Middle frontal gyrus (tissue), 1 donor: ENCODE measurements at regions not wholly inside any gene's neighbourhood (a gene's known extent, or its start where the extent isn't known, plus 50 kb on each side); places are given as distances from the start of the nearest gene placed in this dataset.
"Not testable (repeated sequence)": the region's sequence is repeated elsewhere in the genome, so short reads cannot be mapped to it uniquely, and the experiment has no call there.

Source experiments
- DNase-seq: peaks from one replicate; pipeline ENCODE4 v3.0.0-alpha.2; 2015; ENCODE audit warnings: low spot score; ENCODE audit errors: extremely low spot score

DNA sequence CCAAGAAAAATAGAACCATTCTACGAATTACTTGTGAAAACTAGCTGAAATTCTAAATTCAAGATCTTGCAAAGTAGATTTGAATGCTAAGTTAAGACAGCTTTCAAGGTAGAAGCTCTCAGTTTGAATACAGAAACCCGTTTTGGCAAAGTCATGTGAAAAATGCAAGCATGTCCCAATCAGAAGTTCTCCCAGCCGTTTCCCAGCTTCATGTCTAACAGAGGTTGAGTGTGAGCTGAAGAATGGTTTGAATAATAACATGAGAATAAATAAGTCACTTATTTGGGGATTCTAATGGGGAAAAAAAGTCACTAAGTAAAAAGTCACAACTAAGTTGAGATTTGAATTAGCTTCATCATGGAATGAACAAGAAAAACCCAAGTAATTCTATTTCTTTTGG is 152.5 kb upstream of the MAP3K1 start:
- no peak for DNase-seq

DNA sequence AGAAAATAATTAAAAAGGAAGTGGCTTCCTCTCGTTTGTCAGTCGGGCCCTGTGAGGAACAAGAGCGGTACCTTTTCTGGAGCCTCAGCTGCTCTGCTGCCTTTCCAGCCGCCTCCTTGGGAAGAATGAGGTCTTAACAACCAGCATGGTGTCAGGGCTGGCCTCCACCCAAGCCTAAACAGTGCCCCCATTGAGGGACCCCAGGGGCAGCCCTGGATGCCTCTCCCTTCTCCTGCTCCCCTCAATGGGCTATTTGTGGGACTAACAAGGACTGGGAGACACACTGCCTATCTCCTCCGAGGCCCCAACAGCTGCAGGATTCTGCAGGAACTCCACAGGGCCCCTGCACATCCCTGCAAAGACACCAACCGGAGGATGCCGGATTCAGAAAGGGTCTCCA is 155.4 kb upstream of the MAP3K1 start:
- peak; percentile 42 for DNase-seq

DNA sequence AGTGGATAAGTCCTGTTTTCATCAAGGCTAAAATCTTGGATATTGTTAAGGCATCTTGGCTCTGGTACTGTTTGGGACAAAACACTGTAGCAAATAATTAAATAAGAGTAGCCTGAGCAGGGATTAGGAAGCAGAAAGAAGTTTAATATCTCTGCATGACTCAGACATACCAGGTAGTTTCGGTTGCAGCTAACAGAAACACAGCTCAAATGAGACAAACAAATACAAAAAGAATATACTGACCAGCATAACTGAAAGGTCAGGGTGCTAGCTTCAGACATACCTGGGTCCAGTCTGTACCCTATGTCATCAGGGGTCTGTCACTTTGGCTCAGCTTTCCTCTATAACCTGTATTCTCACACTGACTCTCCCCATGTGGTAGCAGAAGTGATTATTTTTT is 156.4 kb upstream of the MAP3K1 start:
- no peak for DNase-seq

DNA sequence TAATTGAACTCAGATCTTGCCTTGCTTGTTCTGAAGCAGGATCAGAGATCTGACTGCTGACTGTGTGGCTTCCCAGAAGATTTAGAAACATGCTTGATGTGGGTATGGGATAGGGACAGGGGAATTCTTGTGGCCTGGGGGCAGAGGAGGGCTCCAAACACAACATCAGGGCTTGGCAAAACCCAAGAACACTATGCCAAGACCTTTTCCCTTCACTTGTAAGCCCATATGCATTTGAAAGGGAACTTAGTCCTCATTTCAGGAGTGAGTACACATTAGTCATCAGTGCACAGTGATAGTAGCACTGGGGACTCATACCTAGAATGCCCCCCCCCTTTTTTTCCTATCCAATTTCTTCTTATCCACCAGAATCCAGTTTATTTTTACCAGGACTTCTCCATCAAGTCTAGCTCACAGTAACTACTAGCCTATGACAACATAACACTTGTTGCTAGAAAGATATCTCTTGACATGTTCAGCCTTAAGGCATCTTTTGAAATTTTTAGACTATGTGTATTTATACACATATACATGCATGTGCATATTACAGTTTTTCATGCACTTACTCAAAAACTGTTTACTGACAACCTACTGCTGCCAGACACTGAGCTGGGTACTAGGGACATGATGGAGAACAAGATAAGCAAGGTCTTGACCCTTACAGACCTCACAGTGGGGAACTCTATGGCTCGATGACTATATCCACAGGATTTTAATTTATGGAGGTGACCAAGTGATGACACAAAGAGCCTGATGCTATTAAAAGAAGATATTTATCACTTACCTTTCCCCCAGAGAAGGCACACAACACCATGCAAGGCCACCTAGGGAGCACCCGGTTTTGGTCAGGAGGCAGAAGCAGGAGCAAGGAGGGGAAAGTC is 158.3 kb upstream of the MAP3K1 start:
- no peak for DNase-seq

DNA sequence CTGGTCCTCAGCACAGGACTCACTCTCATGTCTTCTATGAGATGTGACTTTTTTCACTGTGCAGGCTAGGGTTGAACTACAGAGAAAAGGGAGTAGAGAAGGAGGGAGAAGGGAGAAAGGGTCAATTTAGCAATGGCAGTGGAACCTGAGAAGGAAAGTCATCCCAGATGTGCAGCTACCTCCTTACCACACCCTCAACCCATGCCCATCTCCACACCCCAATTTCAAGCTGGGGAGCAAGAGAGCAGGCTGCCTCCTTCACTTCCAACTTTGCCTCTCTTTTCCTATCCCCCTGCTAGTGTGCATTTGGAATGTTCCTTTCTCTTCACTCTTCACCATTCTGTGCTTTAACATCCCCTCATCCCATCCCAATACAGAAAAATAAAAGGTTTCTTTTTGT is 163.5 kb upstream of the MAP3K1 start:
- no peak for DNase-seq

DNA sequence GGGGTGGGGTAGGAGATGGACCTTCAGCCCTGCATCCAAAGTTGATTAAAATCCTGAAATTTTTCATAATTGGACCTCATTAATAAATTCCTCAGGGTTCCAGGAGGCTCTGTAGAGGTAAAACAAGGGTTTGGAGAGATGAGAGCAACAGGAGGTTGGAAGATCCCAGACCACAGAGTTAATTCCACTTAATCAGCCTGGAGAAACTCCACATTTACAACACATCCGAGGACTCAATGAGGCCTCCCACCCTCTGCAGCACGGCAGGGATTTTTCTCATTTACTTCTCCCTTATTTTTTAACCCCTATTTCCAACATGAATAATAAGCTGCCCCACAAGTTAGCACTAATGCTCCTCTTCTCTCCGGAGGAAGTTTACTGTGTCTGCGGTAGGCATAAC is 165.0 kb upstream of the MAP3K1 start:
- no peak for DNase-seq

DNA sequence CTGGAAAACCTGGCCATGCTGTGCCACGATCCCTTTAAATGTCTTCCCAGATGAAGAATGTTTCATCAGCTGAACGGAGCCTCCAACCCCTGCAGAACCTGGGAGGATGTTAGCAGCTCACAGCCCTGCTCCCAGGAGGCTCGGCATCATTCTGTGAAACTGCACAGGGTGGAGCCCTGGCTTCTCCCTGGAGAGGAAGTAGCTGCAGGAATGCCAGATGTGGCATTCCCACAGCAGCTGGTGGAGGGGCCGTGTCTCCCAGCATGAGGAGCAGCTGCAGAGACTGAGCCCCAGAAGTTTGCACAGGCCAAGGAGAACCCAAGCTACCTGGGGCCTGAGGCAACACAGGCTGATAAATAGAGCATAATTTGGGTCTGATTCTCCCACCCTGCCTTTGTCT is 165.8 kb upstream of the MAP3K1 start:
- no peak for DNase-seq

DNA sequence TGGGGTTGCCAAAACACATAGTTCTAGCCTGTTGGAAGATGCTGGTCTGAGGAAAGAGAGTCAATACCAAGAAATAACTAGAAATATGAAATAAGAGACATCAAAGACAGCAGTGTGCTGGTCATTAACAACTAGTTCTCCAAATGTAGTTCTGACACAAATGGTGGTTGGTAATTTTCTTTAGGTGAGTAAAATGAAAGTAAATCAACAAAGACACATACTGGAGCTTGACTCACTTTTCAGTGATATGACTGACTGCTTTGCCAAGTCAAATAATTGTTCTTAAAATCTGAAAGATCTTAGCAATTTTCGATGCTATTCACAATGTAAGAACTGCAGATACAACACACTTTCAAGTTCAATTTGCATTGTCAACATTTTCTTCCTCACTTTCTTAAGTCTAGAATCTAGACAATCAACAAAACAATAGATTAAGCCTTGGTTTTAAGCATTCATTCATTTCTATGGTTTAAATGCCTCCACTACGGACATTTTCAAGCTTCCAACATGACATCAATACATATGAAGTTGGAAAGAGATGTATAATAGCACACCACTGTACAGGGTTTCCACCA is 166.8 kb upstream of the MAP3K1 start:
- no peak for DNase-seq

DNA sequence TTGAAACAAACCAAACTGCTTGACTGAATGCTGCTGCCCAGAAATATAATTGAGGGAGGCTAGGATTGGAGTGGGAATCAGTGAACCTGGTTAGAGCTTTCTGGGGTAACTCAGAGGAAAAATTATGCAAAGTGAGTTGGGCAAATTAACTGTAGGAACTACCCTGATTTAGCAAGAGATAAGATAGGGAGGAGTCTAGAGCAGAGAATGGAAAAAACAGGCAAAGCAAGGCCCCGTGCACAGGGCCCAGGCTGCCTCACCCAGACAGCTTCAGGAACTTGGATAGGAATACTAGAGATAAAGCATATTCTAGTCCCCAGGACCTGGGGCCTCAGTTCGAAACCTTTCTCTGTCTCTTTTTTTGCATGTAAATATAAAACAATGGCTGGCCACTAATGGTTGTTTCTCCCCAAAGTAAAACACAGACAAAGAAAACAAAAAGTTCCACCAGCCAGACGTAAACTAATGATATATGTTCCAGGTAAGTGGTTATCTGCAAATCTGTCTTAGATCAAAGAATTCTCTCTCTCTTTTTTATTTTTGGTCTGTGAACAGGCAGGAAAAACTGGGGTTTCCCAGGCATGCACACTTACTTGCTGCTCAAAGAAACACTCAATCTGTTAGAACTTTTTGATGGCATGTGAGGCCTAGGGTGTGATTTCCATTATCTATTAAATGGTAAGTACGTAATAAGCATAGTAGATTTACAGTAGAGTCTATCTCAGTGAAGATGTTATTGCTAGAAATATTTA is 168.1 kb upstream of the MAP3K1 start:
- no peak for DNase-seq

DNA sequence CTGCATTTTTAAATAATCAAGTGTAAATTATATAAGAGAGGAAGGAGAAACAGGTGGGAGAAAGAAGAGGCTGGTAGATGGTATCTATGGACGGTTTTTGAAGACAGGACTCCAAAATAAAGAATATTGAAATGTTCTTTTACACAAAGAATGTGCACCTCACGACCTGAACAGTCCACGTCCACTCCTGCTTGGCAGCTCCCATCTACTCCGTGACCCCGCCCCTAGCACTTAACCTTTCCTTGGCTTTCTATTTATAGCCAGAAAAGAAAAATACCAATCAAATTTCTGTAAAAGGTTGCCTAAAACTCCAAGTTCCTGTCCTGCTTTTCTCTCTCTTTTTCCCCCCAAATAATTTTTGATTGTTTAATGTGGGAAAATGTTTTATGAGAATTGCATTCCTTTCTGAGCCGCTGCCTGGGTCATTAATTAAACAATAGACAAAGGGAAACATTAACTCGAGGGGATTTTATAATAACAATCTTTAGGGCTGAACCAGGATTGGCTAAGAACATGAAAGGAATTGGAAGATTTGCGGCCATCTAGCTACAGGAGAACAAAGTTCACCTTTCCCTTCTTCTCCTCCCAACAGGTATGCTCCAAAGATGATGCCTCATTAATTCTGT is 173.6 kb upstream of the MAP3K1 start:
- no peak for DNase-seq

DNA sequence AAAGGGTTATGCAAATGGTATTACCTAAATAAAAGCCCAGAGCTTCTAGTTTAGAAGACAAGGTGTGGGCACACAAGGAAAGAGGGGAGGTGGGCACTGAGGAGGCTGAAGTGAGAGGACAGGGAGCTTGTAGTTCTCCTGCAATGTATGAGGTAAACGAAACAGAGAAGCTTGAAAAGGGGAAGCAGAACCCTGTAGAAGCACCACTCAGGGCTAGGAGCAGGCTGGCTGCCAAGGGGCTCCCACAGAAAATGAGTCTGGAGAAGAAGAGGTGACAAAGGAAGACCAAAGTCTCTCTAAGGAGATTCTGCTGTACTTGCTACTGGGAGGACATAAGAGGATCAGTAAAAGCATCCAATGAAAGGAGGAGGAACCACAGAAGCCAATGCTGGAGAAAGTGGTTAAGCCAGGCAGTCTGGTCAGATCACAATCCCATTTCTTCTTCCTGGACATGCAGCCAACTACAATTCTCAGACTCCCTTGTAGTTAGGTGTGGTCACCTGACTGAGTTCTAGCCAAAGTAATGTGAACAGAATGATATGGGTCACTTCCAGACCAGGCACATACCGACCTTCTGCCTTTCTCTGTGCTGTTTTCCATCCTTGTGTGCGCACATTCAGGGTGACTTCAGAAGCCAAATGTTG is 174.5 kb upstream of the MAP3K1 start:
- no peak for DNase-seq

DNA sequence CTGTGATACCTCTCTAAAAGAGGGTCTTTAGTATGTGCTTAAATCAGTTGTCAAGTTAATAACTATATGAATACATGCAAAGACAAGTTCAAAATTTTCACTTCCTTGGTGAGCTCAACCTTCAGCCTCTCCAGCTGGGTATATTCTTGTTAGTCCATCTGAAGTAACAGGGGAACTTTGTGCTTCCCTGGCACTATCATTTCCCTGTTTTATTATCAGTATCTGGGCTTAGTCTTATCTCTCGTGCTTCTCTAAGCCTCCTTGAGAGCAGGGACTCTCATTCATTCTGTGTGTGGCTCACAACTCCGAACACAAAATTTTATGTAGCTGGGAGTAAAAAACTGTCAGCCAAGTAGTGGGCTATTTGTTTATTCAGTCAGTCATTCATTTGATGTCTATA is 175.9 kb upstream of the MAP3K1 start:
- no peak for DNase-seq

DNA sequence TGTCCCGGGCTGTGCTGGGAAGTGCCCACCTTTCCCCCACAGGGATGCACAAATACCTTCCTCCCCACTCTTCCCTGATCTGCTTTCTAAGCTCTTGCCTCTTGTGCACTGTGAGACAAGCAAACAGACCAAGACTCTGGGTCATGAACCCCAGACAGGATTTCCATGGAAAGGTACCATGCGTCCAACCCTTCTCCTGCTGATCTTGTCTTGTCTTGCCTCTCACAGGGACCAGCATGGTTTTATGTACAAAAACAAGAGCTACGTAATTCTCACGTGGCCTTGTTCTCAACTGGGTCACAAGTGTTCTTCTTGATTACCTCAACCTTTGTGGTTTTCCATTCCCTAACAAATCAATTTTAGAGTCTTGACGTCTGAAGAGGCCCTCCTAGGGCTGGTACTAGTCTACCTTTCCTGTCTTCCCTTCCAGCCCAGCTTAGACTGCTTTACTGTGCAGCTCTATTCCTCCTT is 176.5 kb upstream of the MAP3K1 start:
- DNase-seq = no peak

DNA sequence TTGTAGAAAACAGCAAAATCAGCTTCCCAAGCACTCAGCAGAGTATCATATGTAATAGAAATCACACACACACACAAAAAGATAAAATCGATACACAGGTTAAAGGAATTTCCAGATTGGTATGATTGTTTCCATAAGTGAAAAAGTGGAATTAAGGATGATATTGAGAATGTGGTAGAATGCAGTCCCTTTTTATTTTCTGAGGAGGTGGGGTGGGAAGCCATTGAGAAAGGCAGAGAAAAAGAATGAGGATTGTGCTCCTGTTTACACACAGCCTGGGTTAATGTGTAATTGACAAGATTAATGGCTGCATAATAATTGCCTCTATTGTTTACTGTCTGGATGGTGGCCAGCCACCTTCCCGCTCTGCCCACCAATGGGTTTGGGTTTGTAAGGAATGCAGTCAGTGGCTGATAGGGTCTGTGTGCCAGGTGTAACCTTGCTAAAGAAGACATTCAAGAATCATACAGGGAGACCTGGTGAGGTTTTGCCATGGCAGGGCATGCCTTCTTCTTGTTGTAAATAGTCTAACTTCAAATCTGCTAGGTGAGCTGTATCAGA is 177.2 kb upstream of the MAP3K1 start:
- no peak for DNase-seq

DNA sequence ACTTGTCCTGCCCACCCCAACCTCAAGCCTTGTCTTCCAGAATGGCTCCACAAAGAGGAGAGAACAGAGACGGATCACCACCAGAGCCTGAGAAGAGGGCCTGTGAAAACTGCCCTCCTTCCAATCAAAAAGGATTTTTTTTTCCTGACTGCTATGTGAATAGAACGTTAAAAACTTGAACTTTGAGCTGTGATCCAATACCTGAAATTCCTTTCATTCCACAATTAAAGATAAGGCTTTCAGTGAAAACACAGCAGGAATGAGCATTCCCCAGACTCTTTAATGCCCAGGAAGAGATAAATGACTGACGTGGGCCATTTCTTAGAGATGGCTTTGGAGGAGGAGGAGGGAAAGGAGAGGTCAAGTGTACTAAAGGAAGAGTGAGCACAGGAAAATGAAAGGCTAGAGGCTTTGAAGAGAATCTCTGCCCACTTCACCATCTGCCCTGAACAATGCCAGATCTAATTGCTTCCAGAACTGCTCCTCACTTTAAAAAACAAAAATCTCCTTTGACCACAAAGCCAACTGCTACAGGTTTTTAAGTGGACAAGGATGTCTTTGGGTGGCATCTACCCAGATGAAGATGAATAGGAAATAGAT is 177.9 kb upstream of the MAP3K1 start:
- no peak for DNase-seq

DNA sequence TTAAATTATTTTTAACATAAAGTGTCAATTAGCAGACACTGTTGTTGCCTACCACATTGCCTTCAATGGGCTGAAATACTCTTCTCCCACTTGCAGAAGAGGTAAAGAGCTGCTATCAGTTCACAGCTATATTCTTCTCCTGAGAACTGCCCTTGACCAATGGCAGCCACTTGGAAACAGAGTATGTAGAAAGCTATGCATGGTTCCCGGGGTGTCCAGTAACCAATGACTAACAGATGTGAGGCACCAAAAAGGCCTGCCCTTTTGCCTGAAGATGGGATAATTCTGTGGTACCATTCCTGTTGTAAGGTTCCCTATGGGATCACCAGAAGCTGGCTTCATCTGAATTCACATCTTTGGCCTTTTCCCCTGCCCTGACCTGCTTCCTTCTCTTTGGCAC is 181.4 kb upstream of the MAP3K1 start:
- DNase-seq = no peak

DNA sequence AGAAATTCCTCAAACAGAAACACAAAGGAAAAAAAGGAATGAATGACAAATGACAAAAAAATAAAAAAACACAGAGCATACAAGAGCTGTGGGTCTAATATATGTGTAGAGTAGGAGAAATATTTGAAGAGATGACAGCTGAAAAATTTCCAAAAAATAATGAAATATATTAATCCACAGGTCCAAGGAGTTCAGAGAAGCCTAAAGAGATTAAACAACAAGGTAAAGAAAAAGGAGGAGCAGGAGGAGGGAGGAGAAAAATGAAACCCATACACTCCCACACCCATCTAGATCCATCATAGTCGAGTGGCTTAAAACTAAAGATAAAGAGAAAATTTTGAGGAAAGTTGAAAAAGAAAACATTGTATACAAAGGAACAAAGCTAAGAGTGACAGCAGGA is 182.4 kb upstream of the MAP3K1 start:
- DNase-seq = no peak

DNA sequence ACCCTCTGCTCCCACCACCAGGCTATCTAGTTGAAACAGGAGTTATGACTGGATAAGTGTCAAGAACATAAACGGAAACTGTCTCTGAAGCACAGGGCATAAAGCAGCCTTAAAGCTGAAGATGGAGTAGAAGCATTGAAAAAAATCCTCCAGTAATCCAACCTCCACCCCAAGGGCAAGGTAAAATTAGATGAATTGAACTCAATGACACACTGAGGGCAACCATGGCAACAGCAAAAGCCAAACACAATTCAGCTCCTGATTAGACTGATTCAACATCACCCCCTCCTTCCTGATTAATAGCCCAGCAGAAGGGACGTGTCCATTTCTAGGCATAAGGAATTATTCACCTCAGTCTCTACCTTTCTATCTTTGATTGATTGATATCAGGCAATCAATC is 183.2 kb upstream of the MAP3K1 start:
- no peak for DNase-seq

DNA sequence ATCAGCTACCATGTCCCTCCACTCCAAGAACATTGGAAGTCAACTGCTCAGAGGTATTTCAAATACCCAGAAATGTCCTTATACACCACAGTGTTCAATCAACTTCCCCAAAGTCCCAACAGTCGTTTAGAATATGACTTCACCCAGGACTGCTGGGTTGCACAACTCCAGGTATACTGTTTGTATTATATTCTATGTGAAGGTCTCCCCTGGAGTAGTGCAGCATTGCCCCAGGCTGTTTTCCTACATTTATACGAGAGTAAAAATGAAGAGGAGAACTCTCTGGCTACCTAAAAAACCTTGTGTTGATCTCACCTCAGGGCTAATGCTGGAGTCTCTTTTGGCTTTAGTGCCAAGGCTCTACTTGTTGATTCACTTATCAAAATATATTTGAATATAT is 183.6 kb upstream of the MAP3K1 start:
- no peak for DNase-seq

DNA sequence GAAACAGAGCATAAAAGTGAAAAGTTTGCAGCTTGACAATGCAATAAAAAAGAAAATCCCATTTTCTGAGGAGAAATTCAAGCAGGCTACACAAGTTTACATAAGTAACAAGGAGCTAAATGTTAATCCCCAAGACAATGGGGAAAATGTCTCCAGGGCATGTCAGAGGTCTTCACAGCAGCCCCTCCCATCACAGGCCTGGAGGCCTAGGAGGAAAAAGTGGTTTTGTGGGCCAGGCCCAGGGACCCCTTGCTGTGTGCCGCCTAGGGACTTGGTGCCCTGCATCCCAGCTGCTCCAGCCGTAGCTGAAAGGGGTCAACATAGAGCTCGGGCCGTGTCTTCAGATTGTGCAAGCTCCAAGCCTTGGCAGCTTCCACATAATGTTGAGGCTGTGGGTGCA is 186.7 kb upstream of the MAP3K1 start:
- not testable (repeated sequence) for DNase-seq

DNA sequence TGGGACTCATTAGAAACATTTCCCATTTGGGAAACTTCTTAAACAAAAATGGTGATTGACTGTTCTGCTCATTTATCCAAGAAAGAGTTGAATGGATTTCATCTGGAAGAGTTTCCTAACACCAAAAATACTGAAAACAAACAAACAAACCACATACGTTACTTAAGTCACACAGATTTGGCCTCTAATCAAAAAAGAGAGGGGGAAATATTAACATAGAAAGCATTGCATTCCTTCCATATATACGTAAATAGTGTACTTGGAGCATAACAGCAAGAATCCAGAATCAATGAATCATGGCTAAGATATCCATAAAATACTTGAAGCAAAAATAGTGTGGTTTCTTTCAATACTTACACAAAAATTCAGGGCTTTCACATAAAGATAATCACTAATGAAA is 189.8 kb upstream of the MAP3K1 start:
- DNase-seq = no peak
